ENCODE measurements at regions not wholly inside any gene's neighbourhood (a gene's known extent, or its start where the extent isn't known, plus 50 kb on each side); places are given as distances from the start of the nearest gene placed in this dataset.

DNA sequence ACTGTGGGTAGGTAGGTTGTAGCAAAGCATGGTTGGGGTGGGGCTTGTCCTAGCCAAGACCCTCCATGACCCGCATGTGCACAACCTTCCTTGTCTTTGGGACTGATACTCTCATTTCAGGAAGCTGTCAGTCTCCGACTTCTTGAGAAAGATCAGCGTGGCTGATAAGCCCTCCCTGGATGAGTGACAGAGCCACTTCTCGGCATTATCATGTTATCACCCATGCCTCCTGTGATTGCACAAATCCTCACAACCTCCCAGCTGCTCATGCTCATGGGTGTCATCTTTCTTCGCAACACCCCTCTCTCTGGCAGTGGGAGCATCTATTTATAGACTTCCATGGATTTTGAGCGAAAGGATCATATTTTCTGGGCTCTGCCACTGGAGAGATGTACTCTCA is 314.2 kb downstream of the FOXL1 start:
- Histone ChIP-seq H3K79me1 (ENCODE audit: low read length) (no peaks in the 10 kb centered on the region), H3K4me1 (ENCODE audit: control insufficient read depth, low read depth, low read length) (no peaks in the 10 kb centered on the region), H3K56ac (ENCODE audit: low read length) (no peak overlapping the region), H2BK15ac (replicated peaks; ENCODE audit: low read depth) (no peak overlapping the region), H3K4me3 (ENCODE audit: low read length) (no peak overlapping the region), H4K5ac (ENCODE audit: low read length) (no peak overlapping the region), H2AK5ac (ENCODE audit: low read length) (no peak overlapping the region), H3K79me2 (ENCODE audit: control insufficient read depth, insufficient read depth, low read length) (no peaks in the 10 kb centered on the region), H2BK120ac (ENCODE audit: low read depth, low read length) (no peak overlapping the region), H3K23ac (ENCODE audit: low read length) (no peak overlapping the region), H3K9ac (ENCODE audit: low read length) (no peak overlapping the region), H4K8ac (ENCODE audit: low read depth, low read length) (no peak overlapping the region), H3K36me3 (ENCODE audit: control insufficient read depth, insufficient read depth, low read length) (no peaks in the 10 kb centered on the region), H3K27ac (ENCODE audit: low read depth, low read length) (no peak overlapping the region), H3K4ac (ENCODE audit: low read depth, low read length) (no peak overlapping the region), H3K4me2 (ENCODE audit: low read length) (no peak overlapping the region), H3K27me3 (ENCODE audit: insufficient read depth, low read length, poor library complexity) (no peaks in the 10 kb centered on the region), H2BK5ac (ENCODE audit: low read length) (no peak overlapping the region), H3K18ac (ENCODE audit: low read length) (no peak overlapping the region)
- DNase-seq: no peak
- no CpG with 5 or more reads among the region's 6 CpGs for WGBS (ENCODE audit: extremely low coverage, insufficient coverage, low lambda C conversion rate)

DNA sequence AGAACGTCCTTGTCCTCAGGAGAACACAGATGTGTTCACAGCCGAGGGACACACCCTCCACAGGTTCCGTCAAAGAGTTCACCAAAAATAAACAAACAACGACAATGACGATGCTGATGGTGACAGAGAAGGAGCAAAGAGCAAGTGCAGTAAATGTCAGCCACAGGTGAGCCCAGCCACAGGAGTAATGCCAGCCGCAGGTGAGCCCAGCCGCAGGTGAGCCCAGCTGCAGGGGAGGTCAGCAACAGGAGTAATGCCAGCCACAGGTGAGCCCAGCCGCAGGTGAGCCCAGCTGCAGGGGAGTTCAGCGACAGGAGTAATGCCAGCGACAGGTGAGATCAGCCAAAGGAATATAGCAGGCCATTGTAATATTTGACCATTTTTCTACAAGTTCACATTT is 315.2 kb downstream of the FOXL1 start:
- Histone ChIP-seq H3K23ac (ENCODE audit: low read length) (no peak overlapping the region), H4K8ac (ENCODE audit: low read depth, low read length) (no peak overlapping the region), H2AK5ac (ENCODE audit: low read length) (no peak overlapping the region), H3K56ac (ENCODE audit: low read length) (no peak overlapping the region), H3K79me1 (ENCODE audit: low read length) (no peaks in the 10 kb centered on the region), H2BK120ac (ENCODE audit: low read depth, low read length) (no peak overlapping the region), H3K4me3 (ENCODE audit: low read length) (no peak overlapping the region), H2BK15ac (replicated peaks; ENCODE audit: low read depth) (no peak overlapping the region), H3K4ac (ENCODE audit: low read depth, low read length) (no peak overlapping the region), H3K27ac (ENCODE audit: low read depth, low read length) (no peak overlapping the region), H4K5ac (ENCODE audit: low read length) (no peak overlapping the region), H3K79me2 (ENCODE audit: control insufficient read depth, insufficient read depth, low read length) (no peaks in the 10 kb centered on the region), H3K18ac (ENCODE audit: low read length) (no peak overlapping the region), H3K4me1 (ENCODE audit: control insufficient read depth, low read depth, low read length) (peaks cover 3% of the 10 kb centered on the region), H3K4me2 (ENCODE audit: low read length) (no peak overlapping the region), H2BK5ac (ENCODE audit: low read length) (no peak overlapping the region), H3K9ac (ENCODE audit: low read length) (no peak overlapping the region), H3K27me3 (ENCODE audit: insufficient read depth, low read length, poor library complexity) (no peaks in the 10 kb centered on the region), H3K36me3 (ENCODE audit: control insufficient read depth, insufficient read depth, low read length) (no peaks in the 10 kb centered on the region)
- no CpG with 5 or more reads among the region's 10 CpGs for WGBS (ENCODE audit: extremely low coverage, insufficient coverage, low lambda C conversion rate)
- DNase-seq: no peak

DNA sequence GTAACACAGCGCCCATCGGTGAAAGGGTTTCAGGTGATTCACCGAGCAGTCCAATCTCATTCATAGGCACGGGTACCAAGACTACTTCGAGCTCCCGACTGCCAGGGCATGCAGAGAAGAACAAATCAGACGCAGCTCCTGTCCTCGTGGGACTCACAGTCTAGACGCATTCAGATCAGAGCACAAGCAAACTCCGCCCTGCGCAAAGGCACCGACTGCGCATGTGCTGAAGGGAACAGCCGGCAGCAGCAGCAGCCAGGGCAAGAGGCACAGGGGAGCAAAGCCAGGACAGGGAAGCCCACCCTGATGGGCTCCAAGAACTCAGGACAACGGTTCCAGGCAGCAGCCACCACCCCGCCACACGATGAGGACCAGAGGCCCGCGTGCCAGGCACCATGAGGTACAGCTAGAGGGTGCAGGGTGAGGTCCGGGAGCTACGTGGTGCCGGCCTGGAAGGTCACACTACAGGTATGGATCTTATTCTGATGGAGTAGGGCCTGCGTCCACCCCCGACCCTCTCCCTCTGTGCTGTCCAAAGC is 315.7 kb downstream of the FOXL1 start:
- Histone ChIP-seq H3K27ac (ENCODE audit: low read depth, low read length) (no peak overlapping the region), H4K8ac (ENCODE audit: low read depth, low read length) (no peak overlapping the region), H3K23ac (ENCODE audit: low read length) (no peak overlapping the region), H2AK5ac (ENCODE audit: low read length) (no peak overlapping the region), H3K56ac (ENCODE audit: low read length) (no peak overlapping the region), H3K18ac (ENCODE audit: low read length) (no peak overlapping the region), H3K4me2 (ENCODE audit: low read length) (no peak overlapping the region), H3K9ac (ENCODE audit: low read length) (no peak overlapping the region), H3K36me3 (ENCODE audit: control insufficient read depth, insufficient read depth, low read length) (no peaks in the 10 kb centered on the region), H3K4me3 (ENCODE audit: low read length) (no peak overlapping the region), H3K4ac (ENCODE audit: low read depth, low read length) (no peak overlapping the region), H2BK120ac (ENCODE audit: low read depth, low read length) (no peak overlapping the region), H2BK15ac (replicated peaks; ENCODE audit: low read depth) (no peak overlapping the region), H4K5ac (ENCODE audit: low read length) (no peak overlapping the region), H3K4me1 (ENCODE audit: control insufficient read depth, low read depth, low read length) (peaks cover 3% of the 10 kb centered on the region), H2BK5ac (ENCODE audit: low read length) (no peak overlapping the region), H3K79me1 (ENCODE audit: low read length) (no peaks in the 10 kb centered on the region), H3K79me2 (ENCODE audit: control insufficient read depth, insufficient read depth, low read length) (no peaks in the 10 kb centered on the region), H3K27me3 (ENCODE audit: insufficient read depth, low read length, poor library complexity) (no peaks in the 10 kb centered on the region)
- no peak for DNase-seq
- no CpG with 5 or more reads among the region's 24 CpGs for WGBS (ENCODE audit: extremely low coverage, insufficient coverage, low lambda C conversion rate)

DNA sequence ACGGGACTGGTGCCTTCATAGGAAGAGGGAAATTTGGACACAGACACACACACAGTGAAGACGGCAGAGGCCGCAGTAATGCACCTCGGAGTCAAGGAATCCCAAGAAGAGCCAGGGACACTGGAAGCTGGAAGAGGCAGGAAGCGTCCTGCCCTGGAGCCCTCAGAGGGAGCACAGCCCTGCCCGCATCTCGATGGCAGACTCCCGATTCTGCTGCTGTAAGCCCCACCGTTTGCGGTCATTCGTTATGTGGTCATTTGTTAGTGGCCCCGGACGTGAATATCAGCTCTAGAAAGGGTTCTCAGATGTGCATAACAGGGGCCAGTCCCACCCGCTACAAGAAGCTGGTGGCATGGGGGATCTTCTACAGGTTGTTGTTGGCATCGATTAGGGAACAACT is 316.6 kb downstream of the FOXL1 start:
- no peak overlapping the region for H3K56ac ChIP-seq (ENCODE audit: low read length)
- H3K9ac ChIP-seq (ENCODE audit: low read length): no peak overlapping the region
- H3K36me3 ChIP-seq (ENCODE audit: control insufficient read depth, insufficient read depth, low read length): no peaks in the 10 kb centered on the region
- peaks cover 3% of the 10 kb centered on the region for H3K4me1 ChIP-seq (ENCODE audit: control insufficient read depth, low read depth, low read length)
- H3K4me2 ChIP-seq (ENCODE audit: low read length): no peak overlapping the region
- H4K8ac ChIP-seq (ENCODE audit: low read depth, low read length): no peak overlapping the region
- no peak for DNase-seq
- H3K27me3 ChIP-seq (ENCODE audit: insufficient read depth, low read length, poor library complexity): no peaks in the 10 kb centered on the region
- no peak overlapping the region for H2BK5ac ChIP-seq (ENCODE audit: low read length)
- H2BK120ac ChIP-seq (ENCODE audit: low read depth, low read length): no peak overlapping the region
- no peak overlapping the region for H3K4me3 ChIP-seq (ENCODE audit: low read length)
- no peaks in the 10 kb centered on the region for H3K79me2 ChIP-seq (ENCODE audit: control insufficient read depth, insufficient read depth, low read length)
- no peak overlapping the region for H3K18ac ChIP-seq (ENCODE audit: low read length)
- H2BK15ac ChIP-seq (replicated peaks; ENCODE audit: low read depth): no peak overlapping the region
- no CpG with 5 or more reads among the region's 15 CpGs for WGBS (ENCODE audit: extremely low coverage, insufficient coverage, low lambda C conversion rate)
- H2AK5ac ChIP-seq (ENCODE audit: low read length): no peak overlapping the region
- no peak overlapping the region for H3K27ac ChIP-seq (ENCODE audit: low read depth, low read length)
- H3K79me1 ChIP-seq (ENCODE audit: low read length): no peaks in the 10 kb centered on the region
- H4K5ac ChIP-seq (ENCODE audit: low read length): no peak overlapping the region
- H3K23ac ChIP-seq (ENCODE audit: low read length): no peak overlapping the region
- H3K4ac ChIP-seq (ENCODE audit: low read depth, low read length): no peak overlapping the region

DNA sequence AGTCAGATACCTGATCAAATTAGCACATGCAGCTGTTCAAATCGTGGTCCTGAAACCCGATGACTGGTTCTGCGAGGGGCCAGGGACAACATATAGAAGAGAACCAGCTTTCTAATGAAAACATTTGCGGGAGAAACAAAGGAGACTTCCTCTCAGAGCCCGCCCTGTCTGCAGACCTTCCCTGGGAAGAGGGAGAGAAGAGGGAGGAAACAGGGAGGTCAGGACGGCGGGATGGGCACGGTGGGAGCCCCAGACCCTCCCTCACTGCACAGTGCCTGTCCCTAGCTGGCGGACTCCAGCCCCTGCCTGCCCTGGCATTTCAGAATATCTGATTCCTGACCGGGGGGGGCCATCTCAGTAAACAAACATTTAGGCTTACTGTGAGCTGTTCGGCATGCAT is 317.3 kb downstream of the FOXL1 start:
- Histone ChIP-seq H3K36me3 (ENCODE audit: control insufficient read depth, insufficient read depth, low read length) (no peaks in the 10 kb centered on the region), H2BK5ac (ENCODE audit: low read length) (no peak overlapping the region), H4K8ac (ENCODE audit: low read depth, low read length) (no peak overlapping the region), H3K56ac (ENCODE audit: low read length) (no peak overlapping the region), H3K18ac (ENCODE audit: low read length) (no peak overlapping the region), H2BK120ac (ENCODE audit: low read depth, low read length) (no peak overlapping the region), H3K79me2 (ENCODE audit: control insufficient read depth, insufficient read depth, low read length) (no peaks in the 10 kb centered on the region), H3K23ac (ENCODE audit: low read length) (no peak overlapping the region), H3K4ac (ENCODE audit: low read depth, low read length) (no peak overlapping the region), H3K27ac (ENCODE audit: low read depth, low read length) (no peak overlapping the region), H3K79me1 (ENCODE audit: low read length) (no peaks in the 10 kb centered on the region), H3K9ac (ENCODE audit: low read length) (no peak overlapping the region), H2BK15ac (replicated peaks; ENCODE audit: low read depth) (no peak overlapping the region), H3K4me1 (ENCODE audit: control insufficient read depth, low read depth, low read length) (peaks cover 3% of the 10 kb centered on the region), H2AK5ac (ENCODE audit: low read length) (no peak overlapping the region), H3K27me3 (ENCODE audit: insufficient read depth, low read length, poor library complexity) (no peaks in the 10 kb centered on the region), H3K4me2 (ENCODE audit: low read length) (no peak overlapping the region), H3K4me3 (ENCODE audit: low read length) (no peak overlapping the region), H4K5ac (ENCODE audit: low read length) (no peak overlapping the region)
- no CpG with 5 or more reads among the region's 11 CpGs for WGBS (ENCODE audit: extremely low coverage, insufficient coverage, low lambda C conversion rate)
- no peak for DNase-seq

DNA sequence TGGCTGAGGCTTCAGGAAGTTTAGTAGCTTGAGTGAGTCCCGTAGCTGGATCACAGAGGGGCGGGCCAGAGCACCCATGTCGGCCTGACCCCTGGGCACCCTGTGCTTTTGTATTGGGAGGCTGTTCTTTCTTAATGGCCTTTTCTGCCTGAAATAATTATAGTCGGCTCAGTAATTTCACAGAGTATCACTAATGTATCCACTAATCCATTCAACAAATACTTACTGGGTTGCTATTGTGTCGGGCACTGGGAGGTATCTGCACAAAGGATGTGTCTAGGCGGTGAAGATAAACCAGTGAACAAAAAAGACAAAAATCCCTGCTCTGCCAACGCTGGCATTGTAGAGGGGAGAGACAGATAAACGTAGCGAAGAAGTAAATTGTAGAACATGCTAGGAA is 318.6 kb downstream of the FOXL1 start:
- no peak overlapping the region for H3K23ac ChIP-seq (ENCODE audit: low read length)
- no peak for DNase-seq
- H3K56ac ChIP-seq (ENCODE audit: low read length): no peak overlapping the region
- H2BK5ac ChIP-seq (ENCODE audit: low read length): no peak overlapping the region
- H2BK15ac ChIP-seq (replicated peaks; ENCODE audit: low read depth): no peak overlapping the region
- no peaks in the 10 kb centered on the region for H3K79me2 ChIP-seq (ENCODE audit: control insufficient read depth, insufficient read depth, low read length)
- no CpG with 5 or more reads among the region's 9 CpGs for WGBS (ENCODE audit: extremely low coverage, insufficient coverage, low lambda C conversion rate)
- no peaks in the 10 kb centered on the region for H3K27me3 ChIP-seq (ENCODE audit: insufficient read depth, low read length, poor library complexity)
- H3K4me1 ChIP-seq (ENCODE audit: control insufficient read depth, low read depth, low read length): peaks cover 3% of the 10 kb centered on the region
- no peak overlapping the region for H2BK120ac ChIP-seq (ENCODE audit: low read depth, low read length)
- no peak overlapping the region for H3K4me3 ChIP-seq (ENCODE audit: low read length)
- no peak overlapping the region for H3K18ac ChIP-seq (ENCODE audit: low read length)
- no peaks in the 10 kb centered on the region for H3K79me1 ChIP-seq (ENCODE audit: low read length)
- no peak overlapping the region for H4K8ac ChIP-seq (ENCODE audit: low read depth, low read length)
- H3K36me3 ChIP-seq (ENCODE audit: control insufficient read depth, insufficient read depth, low read length): no peaks in the 10 kb centered on the region
- H3K4me2 ChIP-seq (ENCODE audit: low read length): no peak overlapping the region
- H2AK5ac ChIP-seq (ENCODE audit: low read length): no peak overlapping the region
- no peak overlapping the region for H3K9ac ChIP-seq (ENCODE audit: low read length)
- no peak overlapping the region for H4K5ac ChIP-seq (ENCODE audit: low read length)
- no peak overlapping the region for H3K27ac ChIP-seq (ENCODE audit: low read depth, low read length)
- no peak overlapping the region for H3K4ac ChIP-seq (ENCODE audit: low read depth, low read length)
